HG03378 (cell line): ENCODE measurements at regions not wholly inside any gene's neighbourhood (a gene's known extent, or its start where the extent isn't known, plus 50 kb on each side); places are given as distances from the start of the nearest gene placed in this dataset.

ENCODE experiments used
- ATAC-seq: cut with Tn5 transposase; IDR thresholded peaks from one replicate; pipeline ENCODE4 v1.9.1; 2021; ENCODE audit warnings: mild to moderate bottlenecking, moderate library complexity; ENCODE audit not compliant: unreplicated experiment

- ATAC-seq, result no peak
These were observed 203.2 kb upstream of the USP24 start for GRCh38 chr1:55418208-55419000.

- no peak for ATAC-seq
These were observed 201.1 kb upstream of the USP24 start for GRCh38 chr1:55416164-55416842.

- no peak for ATAC-seq
These were observed 198.1 kb upstream of the USP24 start for GRCh38 chr1:55413286-55413685.

DNA sequence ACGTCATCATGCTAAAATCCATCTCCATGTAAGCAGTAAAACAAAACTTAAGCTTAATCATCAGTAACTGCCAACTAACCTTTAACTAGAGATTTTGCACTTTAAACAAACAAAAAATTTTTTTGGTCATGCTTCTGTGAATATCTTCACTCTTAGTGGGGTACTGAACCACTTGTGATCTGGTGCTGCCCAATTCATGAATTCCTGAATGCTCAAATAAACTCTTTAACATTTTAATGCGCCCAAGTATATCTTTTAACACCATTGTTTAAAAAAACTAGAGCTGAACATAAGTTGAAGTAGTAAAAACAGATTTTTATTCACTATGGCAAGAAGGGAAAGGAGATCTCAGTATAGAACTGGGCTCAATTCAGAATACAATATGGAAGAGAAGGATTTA, 196.9 kb upstream of the USP24 start:
- ATAC-seq, result no peak

- no peak for ATAC-seq
These were observed 187.7 kb upstream of the USP24 start for GRCh38 chr1:55402671-55403464.

- ATAC-seq, result no peak
These were observed 187.0 kb upstream of the USP24 start for GRCh38 chr1:55402142-55402541.

DNA sequence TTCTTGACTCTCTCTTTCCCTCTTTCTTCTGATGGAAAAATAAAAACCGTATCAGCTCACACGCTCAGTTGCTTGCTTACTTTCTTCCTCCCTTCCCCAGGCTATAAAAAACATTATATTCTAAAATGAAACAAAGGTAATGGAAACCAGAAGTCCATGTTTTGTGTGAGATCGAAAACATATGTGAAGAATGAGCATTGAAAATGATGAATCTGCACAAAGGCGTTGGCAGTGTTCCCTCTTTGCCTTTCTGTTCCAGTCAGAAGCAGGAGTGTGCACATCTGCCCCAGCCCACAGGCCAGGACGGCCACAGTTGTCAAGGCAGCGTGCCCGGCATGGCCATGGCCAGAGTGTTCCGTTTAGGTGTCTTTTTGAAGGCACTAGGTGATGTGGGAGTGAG, 185.3 kb upstream of the USP24 start:
- ATAC-seq, result no peak

DNA sequence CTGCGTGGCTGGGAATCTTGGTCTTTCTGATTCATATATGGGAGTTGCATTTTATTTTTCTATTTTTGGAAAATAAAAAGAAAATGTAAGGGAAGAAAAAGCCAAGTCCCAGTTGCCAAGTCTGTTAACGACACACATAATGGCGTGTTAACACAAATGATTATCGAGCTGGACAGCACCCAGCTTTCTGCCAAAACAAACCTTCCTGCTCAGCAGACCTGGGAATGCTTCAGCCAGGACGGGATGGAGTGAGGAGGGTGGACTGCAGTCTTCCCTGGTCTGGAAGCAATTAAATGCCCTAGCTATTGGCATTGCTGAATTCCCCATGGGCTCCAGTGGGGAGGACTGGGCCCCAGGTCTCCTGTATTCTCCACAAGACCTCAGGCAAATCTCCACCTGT, 184.2 kb upstream of the USP24 start:
- ATAC-seq, result no peak

DNA sequence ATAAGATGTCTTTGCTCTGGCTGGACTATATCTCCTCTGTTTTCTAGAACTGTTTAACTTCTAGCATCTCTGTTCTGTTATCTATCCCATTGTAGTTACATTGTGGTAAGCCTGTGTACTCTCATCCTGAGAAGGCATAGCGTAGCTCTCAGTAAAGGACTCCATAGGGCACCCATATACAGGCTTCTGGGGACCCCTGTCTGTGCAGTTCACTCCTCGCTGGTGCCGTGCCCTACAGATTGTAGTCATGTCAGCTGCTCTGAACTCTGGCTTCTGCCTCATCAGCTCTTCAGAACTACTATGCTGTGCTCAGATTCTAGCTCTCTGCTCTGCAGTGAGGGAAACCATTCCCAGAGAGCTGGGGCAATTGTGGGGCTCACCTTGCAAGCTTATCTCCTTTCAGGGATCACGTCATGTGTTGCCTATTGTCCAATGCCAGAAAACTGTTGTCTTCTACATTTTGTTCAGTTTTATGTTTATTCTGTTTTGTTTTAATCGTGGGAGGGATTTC, 181.3 kb upstream of the USP24 start:
- no peak for ATAC-seq

DNA sequence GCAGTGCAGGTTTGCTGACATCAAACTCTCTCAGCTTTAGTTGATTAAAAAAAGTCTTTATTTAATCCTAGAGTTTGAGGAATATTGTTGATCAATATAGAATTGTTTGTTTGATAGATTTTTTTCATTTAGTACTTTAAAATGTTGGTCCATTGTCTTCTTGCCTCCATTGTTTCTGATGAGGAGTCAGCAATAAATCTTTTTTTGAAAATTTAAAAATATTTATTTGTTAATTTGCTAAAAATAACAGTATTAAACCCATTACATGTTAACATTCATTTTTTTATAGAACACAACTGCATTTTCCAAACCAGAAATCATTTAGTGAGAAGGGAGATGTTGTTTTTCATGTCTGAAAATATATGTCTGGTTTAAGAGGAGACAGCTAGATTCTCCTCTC, 173.8 kb upstream of the USP24 start:
- ATAC-seq, result no peak

GRCh38 chr1:55387145-55387544, 172.0 kb upstream of the USP24 start:
- no peak for ATAC-seq

DNA sequence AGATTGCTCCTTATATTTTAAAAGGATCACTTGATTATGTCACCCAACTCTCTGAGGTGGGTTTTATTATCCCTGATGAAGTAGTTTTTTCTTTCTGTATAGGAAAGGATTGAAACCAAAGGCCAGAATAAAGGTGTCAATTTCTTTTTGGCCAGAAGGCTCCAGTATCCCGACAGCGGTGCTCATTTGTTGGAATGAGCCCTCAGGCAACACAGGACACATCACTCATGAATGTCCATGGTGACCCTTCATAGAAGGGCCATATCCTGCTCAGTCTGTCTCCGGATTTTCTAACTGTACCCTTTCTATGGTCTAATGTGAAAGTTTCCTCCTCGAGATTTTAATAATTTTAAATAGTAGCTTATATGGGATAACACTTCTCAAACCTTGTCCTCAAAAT, 171.3 kb upstream of the USP24 start:
- ATAC-seq, result no peak

- no peak for ATAC-seq
These were observed 170.3 kb upstream of the USP24 start for GRCh38 chr1:55385402-55386018.

DNA sequence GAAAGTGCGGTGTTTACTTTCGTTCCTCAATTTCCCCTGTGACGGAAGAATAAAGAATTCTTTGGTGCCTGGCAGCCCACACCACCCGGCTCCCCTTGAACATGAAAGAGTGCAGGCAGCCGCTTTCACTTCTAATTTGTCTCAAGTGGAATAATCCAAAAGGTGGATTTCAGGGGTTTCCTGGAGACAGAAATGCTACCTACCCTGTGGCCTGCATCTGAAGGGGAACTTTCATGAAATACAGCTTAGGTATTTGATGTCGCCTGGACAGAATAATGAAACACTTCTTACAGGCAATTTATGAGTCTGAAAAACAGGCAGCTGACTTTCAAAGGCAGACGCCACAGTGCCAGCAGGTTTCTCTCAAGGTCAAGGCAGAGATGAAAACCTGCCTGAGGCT, 169.5 kb upstream of the USP24 start:
- ATAC-seq, result no peak

- ATAC-seq, result no peak
These were observed 167.7 kb upstream of the USP24 start for GRCh38 chr1:55382806-55383305.

GRCh38 chr1:55381983-55382382, 166.8 kb upstream of the USP24 start:
- no peak for ATAC-seq

DNA sequence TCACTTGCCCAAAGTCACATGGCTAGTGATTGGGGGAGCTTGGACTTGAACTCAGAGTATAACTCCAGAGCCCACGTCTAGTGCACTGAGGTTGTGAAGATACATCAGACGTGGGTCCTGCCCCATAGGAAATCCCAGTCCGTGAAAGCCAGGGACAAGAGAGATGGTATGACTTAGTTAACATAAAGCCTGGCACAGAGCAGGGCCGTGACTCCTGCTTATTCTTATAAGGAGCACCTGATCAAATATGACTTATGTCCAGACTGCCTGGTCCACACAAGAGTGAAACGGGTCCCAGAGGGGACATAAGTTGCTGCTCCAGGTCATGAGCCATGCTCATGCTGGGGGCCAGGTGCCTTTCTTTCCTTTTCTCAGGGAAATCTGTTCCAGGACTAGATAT, 166.3 kb upstream of the USP24 start:
- no peak for ATAC-seq

- ATAC-seq, result no peak
These were observed 165.3 kb upstream of the USP24 start for GRCh38 chr1:55380355-55380970.

GRCh38 chr1:55378582-55378981, 163.4 kb upstream of the USP24 start:
- ATAC-seq, result no peak

GRCh38 chr1:55376897-55377296, 161.7 kb upstream of the USP24 start:
- ATAC-seq, result no peak
